HEK293 (cell line): ENCODE measurements at regions not wholly inside any gene's neighbourhood (a gene's known extent, or its start where the extent isn't known, plus 50 kb on each side); places are given as distances from the start of the nearest gene placed in this dataset.

Source experiments
- ZBTB11 ChIP-seq: fragments of 450-650 bp; formaldehyde crosslinking; conservative IDR thresholded peaks from 2 replicates; pipeline ENCODE4 v1.5.1; 2016; ENCODE audit warnings: low read depth, missing biosample characterization, missing genetic modification characterization
- ZNF26 ChIP-seq: fragments of 450-650 bp; formaldehyde crosslinking; IDR thresholded peaks from 2 replicates; pipeline ENCODE4 v1.5.1; 2016; ENCODE audit warnings: missing biosample characterization, missing genetic modification characterization
- TF ChIP-seq, protein P1 (sequence below): fragments of 450-650 bp; formaldehyde crosslinking; IDR thresholded peaks from 2 replicates; pipeline ENCODE4 v1.5.1; 2016; ENCODE audit warnings: missing biosample characterization, missing genetic modification characterization

GRCh38 chr14:71712478-71712877 is 219.8 kb upstream of the RGS6 start:
- TF ChIP-seq, protein P1, sequence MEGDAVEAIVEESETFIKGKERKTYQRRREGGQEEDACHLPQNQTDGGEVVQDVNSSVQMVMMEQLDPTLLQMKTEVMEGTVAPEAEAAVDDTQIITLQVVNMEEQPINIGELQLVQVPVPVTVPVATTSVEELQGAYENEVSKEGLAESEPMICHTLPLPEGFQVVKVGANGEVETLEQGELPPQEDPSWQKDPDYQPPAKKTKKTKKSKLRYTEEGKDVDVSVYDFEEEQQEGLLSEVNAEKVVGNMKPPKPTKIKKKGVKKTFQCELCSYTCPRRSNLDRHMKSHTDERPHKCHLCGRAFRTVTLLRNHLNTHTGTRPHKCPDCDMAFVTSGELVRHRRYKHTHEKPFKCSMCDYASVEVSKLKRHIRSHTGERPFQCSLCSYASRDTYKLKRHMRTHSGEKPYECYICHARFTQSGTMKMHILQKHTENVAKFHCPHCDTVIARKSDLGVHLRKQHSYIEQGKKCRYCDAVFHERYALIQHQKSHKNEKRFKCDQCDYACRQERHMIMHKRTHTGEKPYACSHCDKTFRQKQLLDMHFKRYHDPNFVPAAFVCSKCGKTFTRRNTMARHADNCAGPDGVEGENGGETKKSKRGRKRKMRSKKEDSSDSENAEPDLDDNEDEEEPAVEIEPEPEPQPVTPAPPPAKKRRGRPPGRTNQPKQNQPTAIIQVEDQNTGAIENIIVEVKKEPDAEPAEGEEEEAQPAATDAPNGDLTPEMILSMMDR, result no peak
- TF ChIP-seq ZBTB11 (tag by site-specific recombination) (no peak), ZNF26 (tag by site-specific recombination) (no peak)
